ENCODE measurements at regions not wholly inside any gene's neighbourhood (a gene's known extent, or its start where the extent isn't known, plus 50 kb on each side); places are given as distances from the start of the nearest gene placed in this dataset.

DNA sequence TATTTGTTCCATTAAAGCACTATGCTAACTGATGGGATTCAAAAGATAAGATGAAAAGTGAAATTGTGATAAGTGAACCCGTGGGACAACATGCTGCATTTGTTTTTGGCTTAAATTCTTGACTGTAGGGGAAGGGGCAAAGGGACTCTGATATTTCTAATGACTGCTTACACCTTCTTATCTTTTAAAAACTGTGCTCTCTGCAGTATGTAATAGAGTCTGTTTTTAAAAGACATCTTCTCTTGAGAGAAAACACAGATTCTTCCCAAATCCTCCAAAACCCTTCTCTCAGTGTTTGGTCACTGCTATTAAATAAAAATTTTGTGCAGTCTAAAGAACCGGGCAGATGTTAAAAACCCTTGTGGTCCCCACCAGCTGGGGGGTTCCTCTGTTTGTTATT, 327.8 kb upstream of the FANCL start:
- no peak for TF ChIP-seq POLR2A (IDR thresholded peaks at IDR 0.05)
- TF ChIP-seq, protein P1, sequence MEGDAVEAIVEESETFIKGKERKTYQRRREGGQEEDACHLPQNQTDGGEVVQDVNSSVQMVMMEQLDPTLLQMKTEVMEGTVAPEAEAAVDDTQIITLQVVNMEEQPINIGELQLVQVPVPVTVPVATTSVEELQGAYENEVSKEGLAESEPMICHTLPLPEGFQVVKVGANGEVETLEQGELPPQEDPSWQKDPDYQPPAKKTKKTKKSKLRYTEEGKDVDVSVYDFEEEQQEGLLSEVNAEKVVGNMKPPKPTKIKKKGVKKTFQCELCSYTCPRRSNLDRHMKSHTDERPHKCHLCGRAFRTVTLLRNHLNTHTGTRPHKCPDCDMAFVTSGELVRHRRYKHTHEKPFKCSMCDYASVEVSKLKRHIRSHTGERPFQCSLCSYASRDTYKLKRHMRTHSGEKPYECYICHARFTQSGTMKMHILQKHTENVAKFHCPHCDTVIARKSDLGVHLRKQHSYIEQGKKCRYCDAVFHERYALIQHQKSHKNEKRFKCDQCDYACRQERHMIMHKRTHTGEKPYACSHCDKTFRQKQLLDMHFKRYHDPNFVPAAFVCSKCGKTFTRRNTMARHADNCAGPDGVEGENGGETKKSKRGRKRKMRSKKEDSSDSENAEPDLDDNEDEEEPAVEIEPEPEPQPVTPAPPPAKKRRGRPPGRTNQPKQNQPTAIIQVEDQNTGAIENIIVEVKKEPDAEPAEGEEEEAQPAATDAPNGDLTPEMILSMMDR (IDR thresholded peaks at IDR 0.05): no peak
- DNase-seq: no peak

DNA sequence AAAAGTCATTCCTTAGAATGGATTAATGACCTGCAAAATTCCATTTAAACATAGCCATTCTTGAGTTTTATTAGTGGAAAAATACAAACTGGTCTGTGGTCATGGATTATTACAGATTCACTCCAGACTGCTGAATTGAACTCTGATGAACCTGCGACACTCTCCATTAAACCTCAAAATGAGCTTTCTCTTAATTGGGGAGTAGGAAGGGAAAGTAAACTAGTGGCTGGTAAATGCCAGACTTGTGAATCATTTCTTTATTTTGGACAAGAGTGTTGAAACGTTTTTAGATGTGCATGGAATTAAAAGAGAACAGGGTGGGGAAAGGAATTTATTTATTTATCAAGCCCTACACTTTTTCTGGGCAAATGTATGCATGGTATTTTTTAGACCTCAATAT, 321.2 kb upstream of the FANCL start:
- no peaks in the 10 kb centered on the region for H3K4me1 ChIP-seq
- no peak overlapping the region for H3K27ac ChIP-seq
- TF ChIP-seq, protein P1 (IDR thresholded peaks at IDR 0.05): no peak
- no peak for TF ChIP-seq POLR2A (IDR thresholded peaks at IDR 0.05)
- no peaks in the 10 kb centered on the region for H3K36me3 ChIP-seq
- DNase-seq: no peak
- H3K9me3 ChIP-seq: no peaks in the 10 kb centered on the region
- no peak overlapping the region for H3K4me3 ChIP-seq
- no peaks in the 10 kb centered on the region for H3K27me3 ChIP-seq

More for the DNA sequence above, 327.8 kb upstream of the FANCL start:
- H3K36me3 ChIP-seq: no peaks in the 10 kb centered on the region
- no peaks in the 10 kb centered on the region for H3K4me1 ChIP-seq
- H3K27ac ChIP-seq: no peak overlapping the region
- H3K4me3 ChIP-seq: no peak overlapping the region
- no peaks in the 10 kb centered on the region for H3K27me3 ChIP-seq
- H3K9me3 ChIP-seq: no peaks in the 10 kb centered on the region

DNA sequence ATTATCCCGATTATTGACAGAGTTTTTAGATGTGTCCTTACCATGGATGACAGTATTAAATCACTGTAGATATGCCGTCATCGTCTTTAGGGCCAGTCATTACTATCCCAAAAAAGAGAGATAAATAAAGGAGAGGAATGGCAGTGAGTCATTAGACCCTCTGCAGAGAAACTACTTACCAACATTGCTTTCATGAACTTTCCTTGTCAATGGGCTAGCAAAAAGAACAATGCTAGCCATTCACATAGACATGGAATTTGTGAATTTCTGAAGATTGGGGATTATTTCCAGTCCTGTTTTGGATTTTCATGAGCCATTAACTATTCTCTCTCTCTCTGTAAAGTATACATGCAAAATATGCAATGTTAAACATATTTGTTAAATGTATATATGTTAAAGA, 319.4 kb upstream of the FANCL start:
- Histone ChIP-seq H3K27me3 (no peaks in the 10 kb centered on the region), H3K27ac (no peak overlapping the region), H3K4me3 (no peak overlapping the region), H3K9me3 (no peaks in the 10 kb centered on the region), H3K4me1 (no peaks in the 10 kb centered on the region), H3K36me3 (no peaks in the 10 kb centered on the region)
- TF ChIP-seq, protein P1 (IDR thresholded peaks at IDR 0.05): no peak
- no peak for TF ChIP-seq POLR2A (IDR thresholded peaks at IDR 0.05)
- DNase-seq: no peak

DNA sequence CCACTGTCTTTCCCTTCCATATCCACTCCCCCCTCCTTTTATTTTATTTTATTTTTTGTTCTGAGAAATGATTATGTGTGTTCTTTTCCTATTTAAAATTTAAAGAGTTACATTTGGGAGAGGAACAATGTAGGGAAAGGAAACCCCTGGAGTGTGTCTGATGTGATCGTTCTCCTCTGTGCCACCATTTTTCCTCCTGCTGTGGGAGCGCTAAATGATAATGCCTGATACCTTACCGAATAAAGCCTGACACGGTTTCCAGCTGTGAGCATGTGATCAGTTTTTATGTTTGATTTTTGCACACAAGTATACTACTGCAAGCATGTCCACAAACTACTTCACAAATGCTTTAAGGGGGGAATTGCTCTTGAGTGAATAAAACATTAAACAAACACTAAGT, 317.8 kb upstream of the FANCL start:
- Histone ChIP-seq H3K4me1 (no peaks in the 10 kb centered on the region), H3K27ac (no peak overlapping the region), H3K9me3 (no peaks in the 10 kb centered on the region), H3K27me3 (no peaks in the 10 kb centered on the region), H3K4me3 (no peak overlapping the region), H3K36me3 (no peaks in the 10 kb centered on the region)
- DNase-seq: no peak
- TF ChIP-seq, protein P1 (IDR thresholded peaks at IDR 0.05): no peak
- TF ChIP-seq POLR2A (IDR thresholded peaks at IDR 0.05): no peak

DNA sequence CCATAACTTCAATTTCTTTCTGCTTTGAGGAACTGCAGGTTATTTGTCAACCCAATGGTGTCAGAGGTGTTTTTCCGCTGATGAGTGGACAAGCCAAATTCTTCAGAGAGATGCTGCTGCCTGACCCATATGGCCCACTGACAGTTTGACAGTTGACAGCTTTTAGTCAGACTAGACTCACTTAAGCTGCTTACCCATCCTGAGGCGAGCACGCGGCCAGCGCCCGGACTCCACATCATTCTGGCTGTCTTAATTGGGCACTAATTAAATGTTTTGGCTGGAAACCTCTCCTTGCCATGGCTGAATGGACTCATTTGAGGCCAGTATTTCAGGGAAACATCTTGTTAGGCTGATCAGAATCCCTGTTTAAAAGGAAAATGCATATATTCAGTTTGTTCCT, 316.1 kb upstream of the FANCL start:
- Histone ChIP-seq H3K36me3 (no peaks in the 10 kb centered on the region), H3K4me3 (no peak overlapping the region), H3K4me1 (no peaks in the 10 kb centered on the region), H3K27ac (no peak overlapping the region), H3K9me3 (no peaks in the 10 kb centered on the region), H3K27me3 (no peaks in the 10 kb centered on the region)
- no peak for DNase-seq
- no peak for TF ChIP-seq POLR2A (IDR thresholded peaks at IDR 0.05)
- TF ChIP-seq, protein P1 (IDR thresholded peaks at IDR 0.05): no peak

DNA sequence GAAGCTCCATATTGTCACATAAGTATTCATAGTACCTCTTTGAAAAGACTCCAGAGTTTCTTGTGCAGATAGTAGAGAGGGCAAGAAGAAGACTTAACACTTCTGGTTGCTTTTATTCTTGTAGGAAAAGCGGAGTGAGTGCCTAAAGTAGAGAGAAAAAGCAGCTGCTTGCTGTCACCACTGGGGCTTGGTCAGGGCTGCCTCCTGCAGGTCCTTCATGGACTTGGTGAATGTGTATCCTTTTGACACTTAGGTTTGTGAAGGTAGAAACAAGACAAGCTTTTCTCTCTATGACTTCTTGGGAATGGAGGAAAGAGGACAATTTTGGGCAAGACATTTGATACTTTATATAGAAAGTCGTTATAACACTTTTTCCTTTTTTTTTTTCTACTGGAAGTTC, 312.8 kb upstream of the FANCL start:
- no peaks in the 10 kb centered on the region for H3K4me1 ChIP-seq
- no peak for TF ChIP-seq POLR2A (IDR thresholded peaks at IDR 0.05)
- TF ChIP-seq, protein P1 (IDR thresholded peaks at IDR 0.05): no peak
- H3K9me3 ChIP-seq: no peaks in the 10 kb centered on the region
- no peak for DNase-seq
- no peaks in the 10 kb centered on the region for H3K36me3 ChIP-seq
- no peaks in the 10 kb centered on the region for H3K27me3 ChIP-seq
- H3K27ac ChIP-seq: no peak overlapping the region
- no peak overlapping the region for H3K4me3 ChIP-seq

Data from Peyer's patch (tissue), 4 donors.